HEK293 (cell line): ENCODE measurements at regions not wholly inside any gene's neighbourhood (a gene's known extent, or its start where the extent isn't known, plus 50 kb on each side); places are given as distances from the start of the nearest gene placed in this dataset.

Source experiments
- GLIS1 ChIP-seq: fragments of 450-650 bp; formaldehyde crosslinking; IDR thresholded peaks from 2 replicates; pipeline ENCODE4 v1.5.1; 2016; ENCODE audit warnings: missing biosample characterization, missing genetic modification characterization
- TF ChIP-seq, protein P1 (sequence below): fragments of 450-650 bp; formaldehyde crosslinking; IDR thresholded peaks from 2 replicates; pipeline ENCODE4 v1.5.1; 2016; ENCODE audit warnings: missing biosample characterization, missing genetic modification characterization

DNA sequence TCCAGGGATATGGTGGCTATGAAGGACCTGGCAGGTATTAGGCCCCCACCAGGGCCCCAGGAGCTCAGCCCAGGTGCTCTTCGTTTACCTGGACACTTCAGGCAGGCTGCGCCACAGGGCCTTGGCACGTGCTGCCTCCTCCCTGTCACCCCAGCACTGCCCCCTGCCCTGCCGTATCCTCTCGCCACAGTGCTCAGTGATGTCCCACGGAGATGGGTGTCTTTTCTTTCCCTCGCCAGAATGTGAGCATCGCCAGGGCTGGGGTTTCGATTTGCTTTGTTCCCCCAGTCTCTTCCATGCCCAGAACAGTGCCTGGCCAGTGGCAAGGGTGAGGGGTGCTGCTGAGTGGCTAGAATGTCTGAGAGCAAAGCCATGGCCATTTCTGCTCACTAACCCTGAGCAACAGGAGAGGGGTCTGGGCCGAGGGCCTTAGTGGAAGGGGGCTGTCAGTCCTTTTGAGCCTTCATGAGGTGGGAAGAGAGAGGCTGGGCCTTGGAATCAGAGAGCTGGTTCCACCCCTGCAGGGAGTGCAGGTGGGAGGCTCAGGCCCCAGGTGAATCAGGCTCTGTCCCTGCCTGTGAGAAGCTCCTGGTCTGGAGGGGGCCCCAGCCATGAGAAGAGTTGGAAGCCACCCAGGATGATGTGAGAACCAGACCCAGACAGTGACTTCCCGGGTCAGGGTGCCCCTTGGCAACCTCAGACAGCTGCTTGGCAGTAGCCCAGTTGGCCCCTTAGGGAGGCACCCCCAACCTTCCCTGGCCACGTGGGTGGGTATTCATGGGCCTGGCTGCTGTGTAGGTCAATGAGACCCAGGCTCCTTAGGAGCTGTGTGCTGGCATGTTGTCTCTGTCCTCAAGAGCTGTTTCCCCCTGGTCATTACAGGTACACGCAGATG lies 129.9 kb upstream of the HS6ST1 start:
- TF ChIP-seq GLIS1 (tag by site-specific recombination): no peak
- TF ChIP-seq, protein P1, sequence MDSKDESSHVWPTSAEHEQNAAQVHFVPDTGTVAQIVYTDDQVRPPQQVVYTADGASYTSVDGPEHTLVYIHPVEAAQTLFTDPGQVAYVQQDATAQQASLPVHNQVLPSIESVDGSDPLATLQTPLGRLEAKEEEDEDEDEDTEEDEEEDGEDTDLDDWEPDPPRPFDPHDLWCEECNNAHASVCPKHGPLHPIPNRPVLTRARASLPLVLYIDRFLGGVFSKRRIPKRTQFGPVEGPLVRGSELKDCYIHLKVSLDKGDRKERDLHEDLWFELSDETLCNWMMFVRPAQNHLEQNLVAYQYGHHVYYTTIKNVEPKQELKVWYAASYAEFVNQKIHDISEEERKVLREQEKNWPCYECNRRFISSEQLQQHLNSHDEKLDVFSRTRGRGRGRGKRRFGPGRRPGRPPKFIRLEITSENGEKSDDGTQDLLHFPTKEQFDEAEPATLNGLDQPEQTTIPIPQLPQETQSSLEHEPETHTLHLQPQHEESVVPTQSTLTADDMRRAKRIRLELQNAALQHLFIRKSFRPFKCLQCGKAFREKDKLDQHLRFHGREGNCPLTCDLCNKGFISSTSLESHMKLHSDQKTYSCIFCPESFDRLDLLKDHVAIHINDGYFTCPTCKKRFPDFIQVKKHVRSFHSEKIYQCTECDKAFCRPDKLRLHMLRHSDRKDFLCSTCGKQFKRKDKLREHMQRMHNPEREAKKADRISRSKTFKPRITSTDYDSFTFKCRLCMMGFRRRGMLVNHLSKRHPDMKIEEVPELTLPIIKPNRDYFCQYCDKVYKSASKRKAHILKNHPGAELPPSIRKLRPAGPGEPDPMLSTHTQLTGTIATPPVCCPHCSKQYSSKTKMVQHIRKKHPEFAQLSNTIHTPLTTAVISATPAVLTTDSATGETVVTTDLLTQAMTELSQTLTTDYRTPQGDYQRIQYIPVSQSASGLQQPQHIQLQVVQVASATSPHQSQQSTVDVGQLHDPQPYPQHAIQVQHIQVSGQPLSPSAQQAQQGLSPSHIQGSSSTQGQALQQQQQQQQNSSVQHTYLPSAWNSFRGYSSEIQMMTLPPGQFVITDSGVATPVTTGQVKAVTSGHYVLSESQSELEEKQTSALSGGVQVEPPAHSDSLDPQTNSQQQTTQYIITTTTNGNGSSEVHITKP: no peak
